Erythroblast (primary cell): ENCODE measurements at regions not wholly inside any gene's neighbourhood (a gene's known extent, or its start where the extent isn't known, plus 50 kb on each side); places are given as distances from the start of the nearest gene placed in this dataset.

ENCODE experiments used
- GATA1 ChIP-seq: IDR thresholded peaks from 2 replicates; pipeline ENCODE4 v1.6.1; 2011; ENCODE audit warnings: low read depth, mild to moderate bottlenecking, control low read depth, low read length, moderate library complexity
- POLR2A ChIP-seq: IDR thresholded peaks from 2 replicates; pipeline ENCODE4 v1.6.1; 2011; ENCODE audit warnings: mild to moderate bottlenecking, low read length

DNA sequence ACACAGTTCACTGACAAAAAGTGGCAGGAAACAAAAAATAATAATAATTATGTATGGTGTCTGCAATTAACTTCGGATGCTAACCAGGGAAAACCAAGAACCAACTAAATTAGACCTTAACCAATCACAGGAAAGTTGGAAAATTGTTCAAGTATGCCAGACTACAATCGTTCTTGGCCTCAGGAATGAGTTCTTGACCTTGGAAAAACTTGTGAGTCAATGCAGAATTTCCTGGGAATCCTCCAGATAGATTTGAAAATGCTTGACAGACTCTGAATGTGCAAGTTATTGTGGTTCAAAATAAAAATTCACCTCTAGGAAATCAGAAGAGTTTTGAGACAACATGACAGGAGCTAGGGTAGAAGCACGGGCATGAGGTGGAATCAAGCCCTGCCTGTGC is 171.5 kb downstream of the C7orf25 start:
- TF ChIP-seq POLR2A (no peak), GATA1 (no peak)
